ENCODE measurements at regions not wholly inside any gene's neighbourhood (a gene's known extent, or its start where the extent isn't known, plus 50 kb on each side); places are given as distances from the start of the nearest gene placed in this dataset.

GRCh38 chr2:111221701-111222100 is 101.0 kb downstream of the BCL2L11 start:
- no peak for TF ChIP-seq POLR2A (IDR thresholded peaks at IDR 0.05)
- no peak for TF ChIP-seq CTCF (IDR thresholded peaks at IDR 0.05)
